IMR-90 (cell line): ENCODE measurements at regions not wholly inside any gene's neighbourhood (a gene's known extent, or its start where the extent isn't known, plus 50 kb on each side); places are given as distances from the start of the nearest gene placed in this dataset.

ENCODE experiments used
- ATAC-seq: fragments of 200-7000 bp; cut with Tn5 transposase; 2 replicates; pipeline ENCODE4 v1.9.1; 2020; ENCODE audit warnings: low read depth, mild to moderate bottlenecking, moderate library complexity
- BruUV-seq: library from RNA; stranded (reverse); fragments of 400-500 nt; replicated peaks from 2 replicates; lab custom pipeline; 2021; lab: Mats Ljungman, UMichigan
- CTCF ChIA-PET: fragments of 300-600 bp; formaldehyde crosslinking; extraction: SDS; loops from one replicate; lab custom pipeline; 2021; ENCODE audit warnings: antibody characterized with exemption; lab: Yijun Ruan, JAX
- POLR2A ChIA-PET: fragments of 300-600 bp; sonication (Branson Sonifier 250); formaldehyde crosslinking; loops from one replicate; lab custom pipeline; 2022; ENCODE audit warnings: antibody characterized with exemption; ENCODE audit not compliant: unreplicated experiment; lab: Charles Lee
- DNase-seq: peaks from one replicate; pipeline ENCODE4 v3.0.0; 2013
- H2AFZ ChIP-seq: replicated peaks from 2 replicates; pipeline ENCODE3; 2013; ENCODE audit warnings: low read length, mild to moderate bottlenecking; ENCODE audit not compliant: poor library complexity
- H2AK5ac ChIP-seq: 2 replicates; pipeline ENCODE4 v1.6.1; 2013; ENCODE audit warnings: low read depth, low read length, inconsistent platforms
- H2AK9ac ChIP-seq: replicated peaks from 2 replicates; pipeline ENCODE3; 2013; ENCODE audit warnings: mild to moderate bottlenecking, low read depth, low read length, moderate library complexity; ENCODE audit not compliant: poor library complexity
- H2BK120ac ChIP-seq: 2 replicates; pipeline ENCODE4 v1.6.1; 2013; ENCODE audit warnings: low read depth, low read length, inconsistent platforms
- H2BK15ac ChIP-seq: 3 replicates; pipeline ENCODE4 v1.6.1; 2013; ENCODE audit warnings: low read depth, low read length, inconsistent platforms
- H2BK20ac ChIP-seq: 2 replicates; pipeline ENCODE4 v1.6.1; 2013; ENCODE audit warnings: low read depth, mild to moderate bottlenecking, inconsistent platforms, low read length, moderate library complexity
- H2BK5ac ChIP-seq: 2 replicates; pipeline ENCODE4 v1.6.1; 2013; ENCODE audit warnings: mild to moderate bottlenecking, low read depth, low read length, inconsistent platforms; ENCODE audit not compliant: poor library complexity, severe bottlenecking
- H3K14ac ChIP-seq: replicated peaks from 2 replicates; pipeline ENCODE4 v1.6.1; 2013; ENCODE audit warnings: low read depth, low read length, inconsistent platforms
- H3K18ac ChIP-seq: 2 replicates; pipeline ENCODE4 v1.6.1; 2013; ENCODE audit warnings: low read depth, low read length, control low read depth
- H3K23ac ChIP-seq: 2 replicates; pipeline ENCODE4 v1.6.1; 2013; ENCODE audit warnings: low read depth, low read length, inconsistent platforms
- H3K27ac ChIP-seq: 2 replicates; pipeline ENCODE4 v1.5.1; 2013; ENCODE audit warnings: mild to moderate bottlenecking, control low read depth, low read length; ENCODE audit not compliant: insufficient read depth
- H3K27me3 ChIP-seq: 2 replicates; pipeline ENCODE4 v1.6.1; 2013; ENCODE audit warnings: low read length; ENCODE audit not compliant: control insufficient read depth, insufficient read depth
- H3K36me3 ChIP-seq: 2 replicates; pipeline ENCODE4 v1.6.1; 2013; ENCODE audit warnings: low read length, mixed read lengths; ENCODE audit not compliant: control insufficient read depth, insufficient read depth
- H3K4ac ChIP-seq: 2 replicates; pipeline ENCODE4 v1.6.1; 2013; ENCODE audit warnings: low read depth, low read length, inconsistent platforms
- H3K4me1 ChIP-seq: 2 replicates; pipeline ENCODE4 v1.6.1; 2013; ENCODE audit warnings: low read length, mixed read lengths; ENCODE audit not compliant: control insufficient read depth, insufficient read depth
- H3K4me2 ChIP-seq: 2 replicates; pipeline ENCODE4 v1.6.1; 2013; ENCODE audit warnings: low read depth, mild to moderate bottlenecking, control low read depth, low read length, moderate library complexity
- H3K4me3 ChIP-seq: 2 replicates; pipeline ENCODE4 v1.5.1; 2013; ENCODE audit warnings: low read depth, mild to moderate bottlenecking, control low read depth, low read length, moderate library complexity; ENCODE audit not compliant: insufficient read depth
- H3K56ac ChIP-seq: 2 replicates; pipeline ENCODE4 v1.6.1; 2013; ENCODE audit warnings: low read length, inconsistent platforms; ENCODE audit not compliant: insufficient read depth; ENCODE audit errors: extremely low read depth
- H3K79me1 ChIP-seq, 2 experiments: 2 replicates each; pipeline ENCODE4 v1.6.1; 2013; ENCODE audit warnings: low read length in 2 of 2, inconsistent platforms in 1 of 2, low read depth in 1 of 2
- H3K9ac ChIP-seq: 2 replicates; pipeline ENCODE4 v1.6.1; 2013; ENCODE audit warnings: low read depth, low read length, control low read depth
- H3K9me1 ChIP-seq: 2 replicates; pipeline ENCODE4 v1.6.1; 2013; ENCODE audit warnings: low read length, inconsistent platforms; ENCODE audit not compliant: insufficient read depth
- H3K9me3 ChIP-seq: 2 replicates; pipeline ENCODE4 v1.6.1; 2013; ENCODE audit warnings: low read length; ENCODE audit not compliant: control insufficient read depth, insufficient read depth
- H4K20me1 ChIP-seq: 2 replicates; pipeline ENCODE4 v1.6.1; 2013; ENCODE audit warnings: low read length, inconsistent platforms; ENCODE audit not compliant: insufficient read depth
- H4K5ac ChIP-seq: 2 replicates; pipeline ENCODE4 v1.6.1; 2013; ENCODE audit warnings: mild to moderate bottlenecking, low read depth, low read length, control low read depth
- H4K8ac ChIP-seq, 2 experiments: 2 replicates each; pipeline ENCODE4 v1.6.1; 2013; ENCODE audit warnings: low read depth in 2 of 2, low read length in 2 of 2, control low read depth in 1 of 2, inconsistent platforms in 1 of 2
- H4K91ac ChIP-seq: 2 replicates; pipeline ENCODE4 v1.6.1; 2013; ENCODE audit warnings: low read depth, low read length, inconsistent platforms; ENCODE audit not compliant: insufficient read depth
- CEBPB ChIP-seq: IDR thresholded peaks from 2 replicates; pipeline ENCODE4 v1.6.1; 2012; ENCODE audit warnings: low read depth, low read length, improper control_type of control experiment
- MXI1 ChIP-seq: IDR thresholded peaks from 2 replicates; pipeline ENCODE4 v1.6.1; 2012; ENCODE audit warnings: low read depth, mild to moderate bottlenecking, low read length, moderate library complexity, borderline replicate concordance
- WGBS, 2 experiments: methylation state at CpG; one replicate each; pipeline versions ENCODE4 v1.1.5 to v1.1.7; 2013; ENCODE audit warnings: missing lambda C conversion rate in 2 of 2; ENCODE audit not compliant: insufficient read length in 1 of 2; ENCODE audit errors: extremely low coverage in 2 of 2; 5-methylcytosine and 5-hydroxymethylcytosine counted together
- dilution Hi-C: fragments of 300-500 bp; cut with HindIII; formaldehyde crosslinking; loops from one replicate; pipeline ENCODE4 v1.14.3; 2018; ENCODE audit warnings: low sequenced_read_pairs; ENCODE audit not compliant: unreplicated experiment
- in situ Hi-C: fragments of 300-500 bp; cut with MboI; formaldehyde crosslinking; loops from 3 replicates; pipeline ENCODE4 v1.14.3; 2019; ENCODE audit warnings: low sequenced_read_pairs, inconsistent platforms, mixed read lengths
- intact Hi-C: fragments of 100-400 bp; cut with micrococcal nuclease; formaldehyde crosslinking; loops from 2 replicates; pipeline ENCODE4 v1.10.0; 2022

DNA sequence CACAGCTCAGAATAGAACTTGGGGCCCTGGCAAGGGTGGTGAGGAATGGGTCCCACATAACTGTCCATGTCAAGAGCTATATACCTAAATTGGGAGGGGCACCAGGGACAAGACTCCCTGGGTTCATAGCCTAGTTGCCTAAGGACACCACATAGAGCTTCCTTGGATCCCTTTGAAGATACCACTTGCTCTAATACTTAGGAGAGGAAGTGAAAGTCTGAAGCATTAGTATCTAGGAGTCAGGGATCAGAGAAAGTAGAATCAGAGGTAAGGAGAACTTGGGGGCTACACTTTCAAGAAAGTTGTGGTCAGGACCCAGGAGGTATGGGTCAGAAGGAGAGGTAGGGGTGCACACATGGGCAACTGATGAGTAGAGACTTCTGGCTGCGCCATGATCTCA lies 318.2 kb upstream of the SLC39A10 start:
- Histone ChIP-seq H2AK9ac (no peak overlapping the region), H3K27ac (no peak overlapping the region), H2BK20ac (no peak overlapping the region), H3K4me2 (no peak overlapping the region), H2BK15ac (no peak overlapping the region), H3K4ac (no peak overlapping the region), H3K36me3 (no peaks in the 10 kb centered on the region), H3K27me3 (no peaks in the 10 kb centered on the region), H3K14ac (no peak overlapping the region), H4K8ac (no peak overlapping the region), H4K91ac (no peak overlapping the region), H3K9ac (no peak overlapping the region), H2AK5ac (no peak overlapping the region), H4K5ac (no peak overlapping the region), H3K79me1 (no peaks in the 10 kb centered on the region), H3K9me1 (no peaks in the 10 kb centered on the region), H3K9me3 (no peaks in the 10 kb centered on the region), H3K4me3 (no peak overlapping the region), H2BK5ac (no peak overlapping the region), H4K20me1 (no peaks in the 10 kb centered on the region), H2BK120ac (no peak overlapping the region), H3K23ac (no peak overlapping the region), H3K18ac (no peak overlapping the region), H2AFZ (no peak overlapping the region), H3K56ac (no peak overlapping the region), H3K4me1 (no peaks in the 10 kb centered on the region; the same call in 1 of the 2 replicates)
- POLR2A ChIA-PET = no interaction called here
- intact Hi-C loops (loop anchor here (5.0 kb wide), 1 partner anchor 318 kb away; the partner anchor contains the start of gene SLC39A10), dilution Hi-C loops (no loop called here), in situ Hi-C loops (no loop called here)
- CTCF ChIA-PET = interaction anchor here (0.5 kb wide), 1 partner anchor 221 kb away, joined by 3 read pairs; no protein-coding TSS in a partner anchor
- no TSS peak for BruUV-seq
- WGBS, 2 experiments = 100% methylated on average over 1 of the region's 1 CpG; no CpG with 5 or more reads in 1 of the 2 experiments
- no peak for DNase-seq
- ATAC-seq = no peak
- TF ChIP-seq CEBPB (no peak), MXI1 (no peak)
